ENCODE measurements at regions not wholly inside any gene's neighbourhood (a gene's known extent, or its start where the extent isn't known, plus 50 kb on each side); places are given as distances from the start of the nearest gene placed in this dataset.

DNA sequence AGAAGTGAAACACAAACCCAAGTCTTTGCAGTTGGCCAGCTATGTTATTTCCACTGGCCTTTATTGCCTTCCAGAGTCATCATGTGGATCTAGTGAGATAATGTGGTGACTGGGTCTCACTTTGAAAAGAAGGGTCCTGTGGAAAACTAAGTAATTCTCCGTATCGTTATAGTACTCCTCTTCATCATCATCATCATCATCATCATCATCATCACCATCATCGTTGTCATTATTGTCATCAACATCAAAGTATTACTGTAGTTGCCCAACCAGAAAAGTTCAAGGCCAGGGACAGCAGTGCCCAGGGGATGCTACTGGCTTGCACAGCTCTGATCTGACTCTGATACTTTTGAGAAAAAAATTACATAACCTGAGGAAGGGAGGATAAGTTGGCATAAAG lies 295.6 kb upstream of the F9 start:
- Histone ChIP-seq H3K27ac (no peak overlapping the region), H3K27me3 (replicated peaks) (no peaks in the 10 kb centered on the region), H3K4me3 (no peak overlapping the region), H3K9me3 (replicated peaks) (no peaks in the 10 kb centered on the region), H3K4me1 (replicated peaks) (no peaks in the 10 kb centered on the region), H3K36me3 (no peaks in the 10 kb centered on the region)
- no peak for DNase-seq (ENCODE audit: low read depth in 1 of 2, low spot score in 2 of 2)

DNA sequence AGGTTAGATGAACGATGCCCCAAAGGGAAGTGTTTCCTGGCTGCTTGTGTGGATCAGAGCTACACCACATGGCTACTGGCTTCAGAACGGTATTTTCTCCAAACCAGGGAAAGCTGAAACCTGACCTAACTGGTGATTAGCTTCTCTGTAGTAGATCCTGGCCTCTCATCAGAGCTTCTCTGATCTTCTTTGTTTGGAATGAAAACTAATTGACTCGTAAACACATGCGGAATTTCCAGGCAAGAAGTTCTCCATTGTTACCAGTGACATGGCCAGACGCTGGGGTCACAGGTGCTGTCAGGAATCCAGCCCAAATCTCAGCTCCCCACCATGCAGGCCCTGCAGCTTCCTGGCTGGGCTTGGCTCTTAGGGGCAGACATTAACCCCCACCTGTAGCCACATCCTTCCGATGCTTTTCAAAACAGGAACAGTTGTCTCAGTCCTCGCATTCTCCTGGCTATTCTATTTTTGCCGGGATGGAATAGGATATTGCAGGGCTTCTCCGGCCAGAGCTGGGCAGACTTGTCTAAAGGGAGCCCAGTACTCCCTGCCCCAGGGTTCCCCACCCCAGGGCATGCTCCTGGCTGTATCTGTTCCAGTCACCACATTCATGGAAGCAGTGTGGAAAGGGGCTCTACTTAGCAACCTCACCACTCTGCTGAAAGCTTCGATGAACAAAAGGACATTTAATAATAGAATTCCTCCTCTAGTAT lies 305.4 kb upstream of the F9 start:
- no peaks in the 10 kb centered on the region for H3K36me3 ChIP-seq
- H3K4me1 ChIP-seq (replicated peaks): no peaks in the 10 kb centered on the region
- no peaks in the 10 kb centered on the region for H3K9me3 ChIP-seq (replicated peaks)
- no peak overlapping the region for H3K4me3 ChIP-seq
- H3K27ac ChIP-seq: no peak overlapping the region
- no peaks in the 10 kb centered on the region for H3K27me3 ChIP-seq (replicated peaks)
- no peak for DNase-seq (ENCODE audit: low read depth in 1 of 2, low spot score in 2 of 2)

DNA sequence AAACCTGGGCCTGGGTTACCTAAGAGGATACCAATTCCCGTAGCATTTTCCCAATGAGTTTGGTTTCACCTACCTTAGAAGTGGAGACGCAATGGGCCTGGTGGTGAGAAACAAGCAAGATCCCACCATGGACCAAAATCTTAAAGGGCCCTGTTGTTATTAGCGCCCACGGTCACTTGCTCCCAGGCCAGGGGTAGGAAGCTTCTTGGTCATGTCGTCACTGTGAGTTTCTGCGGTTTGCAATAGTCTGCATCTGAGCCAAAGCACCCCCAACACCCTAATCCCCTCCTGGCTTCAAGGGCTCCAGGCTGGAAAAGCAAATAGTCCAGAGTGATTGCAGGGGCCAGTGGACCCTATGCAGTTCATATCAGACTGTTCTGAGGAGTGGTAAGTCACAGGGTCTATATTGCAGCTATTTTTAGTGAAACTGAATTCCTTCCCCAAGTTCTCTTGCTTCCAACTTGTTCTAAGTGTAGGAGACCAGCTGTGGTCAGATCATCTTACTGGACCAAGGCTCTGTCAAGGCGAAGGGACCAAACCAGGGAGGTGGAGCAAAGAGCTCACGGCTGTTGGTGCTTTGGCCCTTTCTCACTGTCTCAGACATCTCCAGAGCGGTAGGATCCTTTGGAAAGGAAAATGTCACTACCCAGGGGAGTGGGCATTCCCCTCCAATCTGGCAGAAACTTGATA lies 307.9 kb upstream of the F9 start:
- H3K27me3 ChIP-seq (replicated peaks): no peaks in the 10 kb centered on the region
- no peaks in the 10 kb centered on the region for H3K4me1 ChIP-seq (replicated peaks)
- no peak overlapping the region for H3K27ac ChIP-seq
- H3K4me3 ChIP-seq: no peak overlapping the region
- DNase-seq (ENCODE audit: low read depth in 1 of 2, low spot score in 2 of 2): no peak
- H3K9me3 ChIP-seq (replicated peaks): no peaks in the 10 kb centered on the region
- no peaks in the 10 kb centered on the region for H3K36me3 ChIP-seq

DNA sequence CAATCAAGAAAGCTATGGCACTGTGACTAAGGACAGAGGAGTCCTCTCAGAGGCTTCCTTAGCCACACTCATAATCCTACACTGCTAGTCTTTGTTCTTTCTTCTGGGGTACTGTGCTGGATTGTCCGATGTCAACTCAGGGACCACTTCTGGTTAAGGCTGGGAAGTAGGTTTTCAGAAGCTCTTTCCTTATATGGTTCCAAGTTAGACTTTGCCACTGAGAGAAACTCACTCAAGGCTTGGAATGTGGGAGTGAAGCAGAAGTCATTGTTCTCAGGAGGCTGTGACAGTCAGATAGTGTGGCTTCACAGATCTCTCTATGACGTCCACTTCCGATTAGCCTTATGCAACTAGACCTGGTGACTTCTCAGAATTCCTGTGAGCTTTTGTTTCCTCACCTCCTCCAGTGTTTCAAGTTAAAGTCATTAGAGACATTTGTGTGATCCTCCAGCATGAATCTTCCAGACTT lies 317.3 kb upstream of the F9 start:
- Histone ChIP-seq H3K9me3 (replicated peaks) (no peaks in the 10 kb centered on the region), H3K4me3 (no peak overlapping the region), H3K36me3 (no peaks in the 10 kb centered on the region), H3K27ac (peak overlapping the region; percentile 9; the same call in 1 of the 2 replicates), H3K27me3 (replicated peaks) (no peaks in the 10 kb centered on the region), H3K4me1 (replicated peaks) (no peaks in the 10 kb centered on the region)
- no peak for DNase-seq (ENCODE audit: low read depth in 1 of 2, low spot score in 2 of 2)

DNA sequence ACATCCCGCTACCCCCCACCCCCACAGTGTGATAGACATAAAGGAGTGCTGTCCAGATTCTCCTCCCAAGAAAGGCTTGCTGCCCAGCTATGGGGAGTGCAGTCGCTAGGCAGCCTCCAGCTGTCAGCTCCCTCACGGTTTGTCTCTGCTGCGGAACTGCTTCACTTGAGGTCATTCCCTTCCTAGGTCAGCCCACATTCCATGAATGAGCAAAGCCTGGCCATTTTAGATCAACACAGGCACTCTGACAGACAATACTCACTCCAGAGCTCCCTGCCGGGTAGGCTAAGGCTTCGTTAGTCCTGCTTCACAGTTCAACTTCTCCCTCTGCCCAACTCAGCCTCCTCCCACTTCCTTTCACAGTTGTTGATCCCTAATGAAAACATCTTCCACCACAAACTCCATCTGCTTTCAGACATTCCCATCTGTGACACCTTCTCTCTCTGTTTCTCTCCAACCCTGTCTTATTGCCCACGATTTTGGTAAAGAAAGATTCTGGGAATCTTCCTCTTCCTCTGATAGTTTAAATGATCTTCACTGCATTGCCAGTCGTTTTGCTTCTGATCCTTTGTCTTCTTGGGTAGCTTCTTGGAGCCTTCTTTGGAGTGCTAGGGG lies 318.9 kb upstream of the F9 start:
- no peak for DNase-seq (ENCODE audit: low read depth in 1 of 2, low spot score in 2 of 2)
- Histone ChIP-seq H3K27me3 (replicated peaks) (no peaks in the 10 kb centered on the region), H3K27ac (no peak overlapping the region)

DNA sequence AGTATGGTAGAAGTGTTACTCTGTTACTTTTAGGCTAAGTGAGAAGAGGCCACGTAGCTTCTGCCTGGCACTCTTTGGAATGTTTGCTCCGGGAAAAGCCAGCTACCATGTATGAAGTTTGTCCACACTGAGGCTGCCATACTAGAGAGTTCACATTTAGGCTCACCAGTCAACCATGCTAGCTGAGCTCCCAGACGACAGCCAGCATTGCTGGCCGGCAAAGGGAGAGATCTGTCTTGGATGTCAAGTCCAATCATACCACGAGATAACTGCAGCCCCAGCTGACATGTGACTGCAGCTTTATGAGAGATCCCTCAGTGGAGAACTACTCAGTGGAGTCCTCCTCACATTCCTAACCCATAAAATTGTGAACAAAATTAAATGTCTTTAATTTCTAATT lies 321.2 kb upstream of the F9 start:
- no peaks in the 10 kb centered on the region for H3K36me3 ChIP-seq
- H3K4me1 ChIP-seq (replicated peaks): no peaks in the 10 kb centered on the region
- no peak overlapping the region for H3K27ac ChIP-seq
- no peaks in the 10 kb centered on the region for H3K9me3 ChIP-seq (replicated peaks)
- H3K27me3 ChIP-seq (replicated peaks): no peaks in the 10 kb centered on the region
- no peak overlapping the region for H3K4me3 ChIP-seq
- no peak for DNase-seq (ENCODE audit: low read depth in 1 of 2, low spot score in 2 of 2)

More for the DNA sequence above, 318.9 kb upstream of the F9 start:
- Histone ChIP-seq H3K4me1 (replicated peaks) (no peaks in the 10 kb centered on the region), H3K9me3 (replicated peaks) (no peaks in the 10 kb centered on the region), H3K4me3 (no peak overlapping the region), H3K36me3 (no peaks in the 10 kb centered on the region)

DNA sequence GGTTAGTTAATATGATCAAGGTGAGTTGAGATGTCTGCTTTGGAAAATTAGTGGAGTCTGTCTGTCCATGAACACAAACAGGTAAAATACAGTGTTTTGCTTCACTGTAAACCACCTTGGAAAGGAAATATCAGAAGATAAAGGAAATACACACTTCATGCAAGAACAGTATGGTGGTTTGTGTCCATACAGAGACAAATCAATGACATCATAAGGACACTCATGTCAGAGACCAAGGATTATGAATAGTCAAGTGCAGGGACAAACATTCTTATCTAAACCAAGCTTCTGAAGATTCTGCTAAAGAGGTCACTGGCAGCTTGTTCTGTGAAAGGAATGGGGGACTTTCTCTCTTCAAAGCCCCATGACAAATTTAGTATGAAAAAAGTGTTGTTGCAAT lies 322.9 kb upstream of the F9 start:
- no peak for DNase-seq (ENCODE audit: low read depth in 1 of 2, low spot score in 2 of 2)

DNA sequence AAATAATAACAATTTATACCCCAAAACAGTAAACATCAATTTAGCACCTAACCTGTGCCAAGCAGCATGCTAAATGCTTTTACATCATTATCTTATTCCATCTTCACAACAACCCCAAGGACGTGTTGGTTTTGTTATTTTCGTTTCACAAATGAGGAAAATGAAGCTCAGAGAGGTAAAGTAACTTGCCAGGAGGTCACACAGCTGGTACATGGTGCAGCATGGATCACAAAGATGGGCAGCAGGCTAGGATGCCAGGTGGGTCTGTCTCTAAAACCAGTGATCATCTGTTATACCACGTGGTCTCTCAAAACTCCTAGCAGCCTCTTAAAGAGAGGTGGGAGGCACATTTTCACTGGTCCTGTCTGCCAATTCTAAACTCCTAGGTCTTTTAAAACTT lies 323.6 kb upstream of the F9 start:
- H3K36me3 ChIP-seq: no peaks in the 10 kb centered on the region
- H3K27me3 ChIP-seq (replicated peaks): no peaks in the 10 kb centered on the region
- H3K4me1 ChIP-seq (replicated peaks): peaks cover 17% of the 10 kb centered on the region
- H3K4me3 ChIP-seq: no peak overlapping the region
- H3K9me3 ChIP-seq (replicated peaks): no peaks in the 10 kb centered on the region
- no peak for DNase-seq (ENCODE audit: low read depth in 1 of 2, low spot score in 2 of 2)
- H3K27ac ChIP-seq: no peak overlapping the region

More for the DNA sequence above, 322.9 kb upstream of the F9 start:
- Histone ChIP-seq H3K4me1 (replicated peaks) (peaks cover 9% of the 10 kb centered on the region), H3K36me3 (no peaks in the 10 kb centered on the region), H3K27me3 (replicated peaks) (no peaks in the 10 kb centered on the region), H3K27ac (no peak overlapping the region), H3K4me3 (no peak overlapping the region), H3K9me3 (replicated peaks) (no peaks in the 10 kb centered on the region)

DNA sequence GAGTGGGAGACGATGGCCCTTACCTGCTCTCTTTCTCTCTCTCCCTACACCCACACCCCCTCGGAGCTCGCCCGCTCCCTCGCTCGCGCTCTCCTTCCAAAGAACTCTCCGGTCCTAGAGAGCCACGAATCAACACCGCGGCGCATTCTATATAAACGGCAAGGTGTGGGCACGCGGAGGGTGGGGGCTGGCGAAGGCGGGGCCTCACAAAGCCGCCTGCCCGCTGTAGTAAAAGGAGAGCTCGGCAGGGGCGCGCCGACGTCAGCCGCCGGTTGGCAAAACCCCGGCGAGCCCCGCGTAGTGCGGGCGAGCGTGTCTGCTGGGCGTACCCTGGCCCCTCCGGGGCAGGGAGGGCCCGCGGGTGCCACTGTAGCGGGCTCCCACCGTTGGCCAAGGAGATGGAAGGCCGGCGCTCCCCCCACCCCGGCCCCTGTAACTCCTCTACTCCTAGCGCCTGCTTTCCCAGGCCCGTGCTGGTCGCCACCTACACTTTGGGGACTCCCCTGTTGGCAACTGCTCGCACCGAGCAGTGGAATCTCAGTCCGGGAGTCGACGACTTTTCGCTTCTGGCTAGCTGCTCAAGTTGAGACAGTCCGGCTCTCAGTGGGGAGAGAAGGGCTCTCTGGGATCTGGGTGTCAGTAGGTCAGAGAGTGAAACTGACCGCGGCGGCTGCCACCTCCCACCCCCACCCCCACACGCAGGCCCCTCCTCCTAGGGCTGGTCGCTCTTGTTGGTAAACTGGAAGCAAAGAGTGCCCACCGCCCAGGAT lies 325.5 kb upstream of the F9 start:
- H3K4me3 ChIP-seq: peak overlapping the region; percentile 53
- peak; percentile 61 to 63 for DNase-seq (ENCODE audit: low read depth in 1 of 2, low spot score in 2 of 2)

DNA sequence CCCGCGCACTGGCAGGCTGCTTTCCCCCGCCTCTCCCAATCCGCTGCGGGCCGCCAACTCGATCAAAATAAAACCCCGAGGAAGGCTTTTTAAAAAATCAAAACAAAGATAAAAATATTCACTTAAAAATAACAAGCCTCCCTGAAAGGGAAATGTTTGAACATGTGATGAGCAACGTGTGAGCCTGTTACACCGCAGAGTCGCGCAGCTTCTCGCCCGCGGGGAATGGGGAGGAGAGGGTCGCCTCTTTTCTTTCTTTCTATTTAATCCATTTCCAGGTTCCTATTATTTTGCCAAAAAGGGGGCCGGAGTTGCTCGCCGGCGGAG lies 326.0 kb upstream of the F9 start:
- no peaks in the 10 kb centered on the region for H3K36me3 ChIP-seq
- H3K4me3 ChIP-seq: peak overlapping the region; percentile 53
- peak overlapping the region; percentile 61 for H3K27ac ChIP-seq
- no peaks in the 10 kb centered on the region for H3K9me3 ChIP-seq (replicated peaks)
- peaks cover 38% of the 10 kb centered on the region for H3K4me1 ChIP-seq (replicated peaks)
- DNase-seq (ENCODE audit: low read depth in 1 of 2, low spot score in 2 of 2): peak in 1 of 2 experiments; percentile 48
- no peaks in the 10 kb centered on the region for H3K27me3 ChIP-seq (replicated peaks)

More for the DNA sequence above, 325.5 kb upstream of the F9 start:
- Histone ChIP-seq H3K27me3 (replicated peaks) (no peaks in the 10 kb centered on the region), H3K36me3 (no peaks in the 10 kb centered on the region), H3K4me1 (replicated peaks) (peaks cover 33% of the 10 kb centered on the region), H3K9me3 (replicated peaks) (no peaks in the 10 kb centered on the region), H3K27ac (peak overlapping the region; percentile 61)

DNA sequence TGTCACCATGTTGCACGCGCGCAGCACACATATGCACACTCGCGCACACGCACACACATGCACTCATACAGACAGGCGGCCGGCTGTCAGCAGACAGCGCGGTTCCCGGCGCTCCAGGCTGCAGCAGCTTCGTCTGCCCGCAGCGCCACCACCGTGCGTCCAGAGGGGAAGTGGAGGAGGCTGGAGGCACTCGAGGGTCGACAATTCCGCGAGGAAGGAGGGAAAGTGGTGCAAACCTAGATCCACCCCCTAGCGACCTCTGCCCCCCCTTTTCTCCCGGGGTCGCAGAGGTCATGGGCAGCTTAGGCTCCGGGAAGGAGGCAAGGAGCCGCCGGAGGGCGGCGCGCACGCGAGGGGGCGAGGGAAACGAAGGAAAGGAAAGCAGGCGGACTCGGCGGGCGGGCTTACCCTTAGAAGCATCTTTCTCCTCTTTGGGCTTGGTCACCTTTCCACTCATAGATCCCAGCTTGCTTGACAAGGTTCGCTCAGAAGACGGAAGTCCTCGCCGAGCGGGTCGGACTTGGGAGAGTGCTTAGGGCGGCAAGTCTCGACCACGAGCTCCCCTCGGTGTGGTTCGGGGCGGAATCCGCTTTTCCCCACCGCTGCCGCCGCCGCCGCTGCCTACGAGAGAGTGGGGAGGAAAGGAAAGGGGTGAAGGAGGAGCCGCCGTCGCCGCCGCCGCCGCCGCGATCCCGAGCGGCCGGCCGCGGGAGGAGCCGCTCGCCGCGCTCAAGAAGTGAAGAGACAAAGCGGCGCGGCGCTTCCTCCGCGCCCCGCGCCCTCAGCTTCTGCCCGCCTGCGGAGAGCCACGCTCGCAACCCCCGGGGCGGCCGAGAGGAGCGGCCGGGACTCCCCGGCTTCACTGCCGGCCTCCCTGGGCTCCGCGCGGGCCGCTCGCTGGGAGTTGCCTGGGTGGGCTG lies 326.6 kb upstream of the F9 start:
- Histone ChIP-seq H3K36me3 (no peaks in the 10 kb centered on the region), H3K4me1 (replicated peaks) (peaks cover 44% of the 10 kb centered on the region), H3K27me3 (replicated peaks) (no peaks in the 10 kb centered on the region), H3K27ac (peak overlapping the region; percentile 61), H3K9me3 (replicated peaks) (no peaks in the 10 kb centered on the region), H3K4me3 (peak overlapping the region; percentile 53)
- DNase-seq (ENCODE audit: low read depth in 1 of 2, low spot score in 2 of 2): peak in 1 of 2 experiments; percentile 40

DNA sequence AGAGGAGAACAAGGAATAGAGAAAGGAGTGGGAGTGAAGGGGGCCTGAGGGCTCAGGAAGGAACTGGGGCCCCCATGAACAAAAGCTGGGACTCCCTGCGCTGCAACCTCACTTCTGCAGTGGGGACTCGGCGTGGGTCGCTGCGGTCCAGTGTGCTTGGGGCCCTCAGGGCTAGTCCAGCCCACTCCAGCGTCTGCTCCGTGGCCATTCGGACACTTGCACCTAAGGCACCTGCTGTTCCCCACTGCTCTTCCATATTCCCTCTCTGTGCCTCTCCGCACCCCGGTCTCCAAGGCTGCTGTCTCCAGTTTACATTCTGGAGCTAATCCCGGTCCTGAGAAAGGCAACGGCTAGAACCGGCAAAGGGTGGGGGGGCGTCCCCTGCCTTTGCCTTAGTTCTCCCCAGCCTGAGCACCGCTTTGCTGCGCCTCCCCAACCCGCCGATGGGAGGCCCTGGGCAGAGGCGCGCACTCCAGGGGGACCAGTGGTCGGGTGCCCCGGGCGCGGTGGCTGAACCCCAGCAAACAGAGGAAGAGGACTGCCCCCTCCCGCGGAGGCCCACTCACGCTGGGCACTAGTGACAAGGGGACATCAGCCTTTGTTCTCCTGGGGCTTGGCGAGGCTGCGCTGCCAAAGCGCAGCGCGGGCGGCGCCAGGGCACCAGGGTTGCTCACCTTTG lies 327.7 kb upstream of the F9 start:
- no peak for DNase-seq (ENCODE audit: low read depth in 1 of 2, low spot score in 2 of 2)
- Histone ChIP-seq H3K4me1 (replicated peaks) (peaks cover 48% of the 10 kb centered on the region), H3K4me3 (no peak overlapping the region), H3K9me3 (replicated peaks) (no peaks in the 10 kb centered on the region), H3K27ac (no peak overlapping the region), H3K36me3 (no peaks in the 10 kb centered on the region), H3K27me3 (replicated peaks) (no peaks in the 10 kb centered on the region)
